ENCODE measurements at regions not wholly inside any gene's neighbourhood (a gene's known extent, or its start where the extent isn't known, plus 50 kb on each side); places are given as distances from the start of the nearest gene placed in this dataset.
A peak's percentile ranks its signal among the peaks of the same experiment; 100 is the strongest.

DNA sequence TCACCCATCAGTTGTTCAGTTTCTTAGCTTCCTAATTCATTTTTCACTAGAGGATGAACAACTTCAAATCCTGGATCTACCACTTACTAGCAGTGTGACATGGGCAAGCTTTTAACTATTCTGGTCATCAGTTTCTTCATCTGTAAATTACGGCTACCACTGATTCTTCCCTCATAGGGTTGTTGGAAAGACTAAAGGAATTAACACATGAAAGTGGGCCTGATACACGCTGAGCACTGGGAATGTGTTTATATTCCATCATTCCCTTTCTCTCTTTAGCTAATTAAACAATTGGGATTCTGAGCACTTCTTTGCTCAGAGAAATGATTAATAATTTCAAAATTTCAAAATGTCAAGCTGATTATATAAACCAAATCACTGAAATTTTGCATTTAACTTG, 862.3 kb upstream of the GCFC2 start:
- DNase-seq: no peak

DNA sequence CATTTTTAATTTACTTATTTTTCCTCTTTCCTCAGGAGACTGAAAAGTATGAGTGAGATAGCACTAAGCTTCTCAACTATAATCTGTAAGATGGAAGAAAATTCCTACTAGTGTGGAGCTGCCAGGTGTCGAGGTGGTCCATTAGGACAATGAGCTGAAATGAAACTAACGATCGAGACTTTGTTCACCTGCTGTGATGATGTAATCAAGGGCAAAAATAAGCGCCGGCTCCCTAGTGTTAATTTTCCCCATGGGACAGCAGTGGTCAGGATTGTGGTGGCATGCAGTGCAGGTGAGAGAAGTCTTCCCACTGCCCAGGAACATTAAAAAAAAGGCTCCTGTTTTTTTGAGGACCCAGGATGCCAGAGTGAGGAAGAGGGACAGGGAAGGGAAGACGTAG, 859.1 kb upstream of the GCFC2 start:
- no peak for DNase-seq

- DNase-seq: no peak
Measured at GRCh38 chr2:76567478-76567877, 856.8 kb upstream of the GCFC2 start.

DNA sequence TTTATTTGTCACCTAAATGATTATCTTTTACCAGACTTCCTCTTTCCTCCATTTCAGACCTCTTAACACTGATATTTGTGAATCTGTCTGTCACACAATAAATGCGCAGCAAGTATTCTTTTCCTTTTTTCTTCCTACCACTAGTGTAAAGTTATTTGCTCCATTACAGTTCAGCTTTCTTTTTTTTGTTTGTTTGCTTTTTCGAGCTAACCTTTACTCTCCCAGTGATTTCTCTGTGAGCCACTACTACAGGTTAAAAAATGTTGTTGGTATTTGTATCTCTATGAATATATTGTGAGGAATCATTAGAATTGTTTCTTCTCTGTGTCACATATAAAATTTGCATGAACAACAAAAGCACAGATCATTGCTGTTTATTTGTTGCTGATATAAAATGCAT, 854.0 kb upstream of the GCFC2 start:
- no peak for DNase-seq

GRCh38 chr2:76563730-76564129, 853.0 kb upstream of the GCFC2 start:
- no peak for DNase-seq

DNA sequence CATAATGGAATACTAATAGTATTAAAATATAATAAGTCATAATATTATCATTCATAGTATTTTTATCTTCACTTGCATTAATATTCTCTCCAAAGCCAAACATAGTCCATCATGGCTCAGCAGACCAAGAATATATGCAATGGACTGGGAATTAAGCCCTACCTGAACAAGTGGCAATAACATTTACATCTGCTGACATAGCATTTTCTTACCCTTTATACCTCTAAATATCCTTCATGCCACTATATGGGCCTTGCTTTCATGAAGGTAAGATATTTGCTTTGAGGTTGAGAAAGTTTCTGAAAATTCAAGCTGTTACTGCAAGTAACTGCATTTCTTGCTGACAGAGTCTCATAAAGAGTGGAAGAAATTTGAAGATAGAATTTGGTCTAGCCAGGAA, 847.4 kb upstream of the GCFC2 start:
- DNase-seq: no peak

DNA sequence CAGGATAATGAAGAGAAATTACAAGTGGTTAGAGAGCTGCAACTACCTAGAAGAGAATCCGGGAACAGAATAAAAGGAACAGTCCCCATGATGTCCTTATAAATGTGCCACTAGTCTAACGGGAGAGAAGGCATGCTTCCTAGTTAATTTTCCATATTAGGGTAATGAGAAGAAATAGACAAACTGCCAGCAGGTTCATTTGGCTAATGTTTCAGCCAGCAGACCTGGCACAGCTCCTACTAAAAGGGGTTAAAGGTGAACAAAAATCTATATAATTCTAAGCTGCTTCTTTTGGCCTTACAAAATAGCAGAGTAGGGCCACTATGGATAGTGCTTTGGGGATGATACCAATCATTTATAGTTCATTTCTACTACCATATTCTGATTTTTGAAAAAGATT, 845.3 kb upstream of the GCFC2 start:
- no peak for DNase-seq

DNA sequence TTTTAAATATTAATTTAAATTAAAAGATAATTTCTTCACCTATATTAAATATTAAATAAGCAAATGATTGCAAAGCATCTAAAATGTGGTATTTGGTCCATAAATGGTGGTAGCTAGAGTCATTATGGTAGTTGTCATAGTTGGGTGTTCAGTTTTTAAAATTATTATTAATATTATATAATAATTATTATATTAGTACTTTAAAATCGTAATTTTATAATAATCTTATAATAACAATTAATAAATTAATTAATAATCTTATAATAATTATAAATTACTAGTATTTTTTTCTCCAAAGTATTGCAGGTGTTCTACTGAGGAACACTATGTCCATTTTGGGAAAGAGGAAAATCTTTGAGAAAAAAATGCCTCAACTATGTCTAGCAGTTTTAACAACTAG, 835.5 kb upstream of the GCFC2 start:
- DNase-seq: no peak

DNA sequence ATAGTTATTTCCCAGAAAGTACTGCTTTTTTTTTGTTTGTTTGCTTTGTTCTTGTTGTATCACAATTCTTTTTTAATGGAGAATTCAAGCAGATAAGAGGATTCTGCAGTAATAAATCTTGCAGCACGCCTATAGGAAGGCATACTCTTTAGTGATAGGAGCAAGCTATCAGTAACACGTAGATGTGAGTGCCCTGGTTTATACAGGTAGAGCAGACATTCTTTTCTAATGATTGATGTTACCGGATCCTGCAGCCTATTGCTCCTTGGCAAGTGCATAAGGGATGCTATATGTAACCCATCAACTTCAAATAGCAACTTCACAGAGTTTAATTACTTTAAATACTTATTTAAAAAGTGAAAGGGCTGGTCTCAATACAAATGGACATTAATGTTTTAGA, 834.2 kb upstream of the GCFC2 start:
- no peak for DNase-seq

- DNase-seq: no peak
Measured at GRCh38 chr2:76517574-76517909, 806.8 kb upstream of the GCFC2 start.

DNA sequence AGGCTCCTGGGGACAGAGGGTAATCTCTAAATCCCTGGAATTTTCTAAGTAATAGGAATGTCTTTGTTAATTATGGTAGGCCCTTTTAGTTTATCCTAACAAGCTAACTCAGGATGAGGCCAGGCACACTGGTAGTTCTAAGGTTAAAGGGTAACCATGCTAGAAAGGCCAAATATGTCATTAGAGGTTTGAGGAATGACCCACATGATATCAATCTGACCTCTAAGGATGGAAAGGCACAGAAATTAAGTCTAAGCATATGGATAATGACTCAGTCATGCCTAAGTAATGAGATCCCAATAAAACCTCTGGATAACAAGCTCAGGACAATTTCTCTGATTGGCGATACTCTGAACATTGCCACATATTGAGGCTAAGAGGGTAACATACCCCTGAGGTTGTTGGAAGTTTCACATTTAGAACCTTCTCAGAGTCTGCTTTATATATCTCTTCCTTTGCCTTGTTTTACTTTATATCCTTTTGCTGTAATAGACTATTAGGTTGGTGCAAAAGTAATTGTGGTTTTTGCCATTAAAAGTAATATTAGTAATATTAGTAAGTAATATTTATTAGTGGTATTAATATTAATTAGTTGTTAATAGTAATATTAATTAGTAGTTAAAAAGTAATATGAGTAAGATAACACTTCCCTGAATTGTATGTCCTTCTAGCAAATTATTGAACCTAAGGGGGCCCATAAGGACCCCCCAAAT, 806.3 kb upstream of the GCFC2 start:
- no peak for DNase-seq

DNA sequence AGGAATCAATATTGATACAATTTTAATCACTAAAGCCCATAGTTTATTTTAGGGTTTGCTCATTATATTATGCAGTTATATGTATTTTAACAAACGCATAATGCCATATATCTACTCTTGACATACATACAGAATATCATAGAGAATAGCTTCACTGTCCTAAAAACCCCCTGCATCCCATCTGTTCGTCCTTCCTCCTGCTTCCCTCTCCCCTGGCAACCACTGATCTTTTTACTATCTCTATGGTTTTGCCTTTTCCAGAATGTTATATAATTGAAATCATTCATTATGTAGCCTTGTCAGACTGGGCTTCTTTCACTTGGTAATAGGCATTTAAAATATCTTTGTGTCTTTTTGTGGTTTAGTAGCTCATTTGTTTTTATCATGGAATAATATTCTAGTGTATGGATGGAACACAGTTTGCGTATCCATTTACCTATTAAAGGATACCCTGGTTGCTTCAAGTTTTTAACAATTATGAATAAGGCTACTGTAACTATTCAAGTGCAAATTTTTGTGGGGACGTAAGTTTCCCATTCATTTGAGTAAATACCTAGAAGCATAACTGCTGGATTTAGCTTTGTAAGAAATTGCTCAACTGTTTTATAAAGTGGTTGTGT, 801.6 kb upstream of the GCFC2 start:
- DNase-seq: no peak

- DNase-seq: no peak
Measured at GRCh38 chr2:76506538-76506937, 795.8 kb upstream of the GCFC2 start.

DNA sequence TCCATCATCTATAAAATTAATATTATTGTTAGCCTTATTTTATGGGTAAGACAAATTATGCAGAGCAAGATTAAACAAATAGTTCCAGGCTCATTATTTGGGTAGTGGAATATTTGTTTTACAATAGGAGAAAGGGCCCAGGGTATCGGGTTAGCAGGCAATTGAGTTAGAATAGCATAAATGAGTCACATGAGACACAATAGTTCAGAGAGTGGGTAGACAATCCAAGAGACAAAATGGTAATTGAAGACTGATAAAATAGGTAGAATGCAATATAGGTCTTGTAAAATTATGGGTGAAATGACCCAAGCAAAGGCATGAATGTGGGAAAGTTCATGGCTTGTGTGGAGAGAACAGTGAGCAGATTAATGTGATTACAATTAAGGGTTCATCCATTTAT, 790.9 kb upstream of the GCFC2 start:
- no peak for DNase-seq

- no peak for DNase-seq
Measured at GRCh38 chr2:76498360-76498759, 787.6 kb upstream of the GCFC2 start.

DNA sequence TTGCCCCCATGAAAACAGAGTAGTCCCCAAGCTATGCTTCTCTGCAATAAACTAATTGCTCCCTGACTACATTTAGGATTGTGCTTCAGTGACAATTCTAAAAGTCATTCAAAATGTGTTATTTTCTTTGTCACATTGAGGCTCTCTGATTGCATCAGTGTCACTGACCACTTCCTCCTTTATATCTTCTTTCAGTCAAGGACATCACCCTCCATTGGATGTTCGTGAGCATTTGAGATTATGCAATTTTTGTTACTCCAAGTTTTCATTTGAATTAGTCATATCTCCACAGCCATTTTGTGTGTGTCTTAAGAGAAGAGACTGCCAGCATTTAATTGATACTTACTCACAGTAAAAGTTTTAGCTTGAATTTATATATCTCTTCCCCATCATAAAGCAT, 780.8 kb upstream of the GCFC2 start:
- DNase-seq: peak; percentile 27

DNA sequence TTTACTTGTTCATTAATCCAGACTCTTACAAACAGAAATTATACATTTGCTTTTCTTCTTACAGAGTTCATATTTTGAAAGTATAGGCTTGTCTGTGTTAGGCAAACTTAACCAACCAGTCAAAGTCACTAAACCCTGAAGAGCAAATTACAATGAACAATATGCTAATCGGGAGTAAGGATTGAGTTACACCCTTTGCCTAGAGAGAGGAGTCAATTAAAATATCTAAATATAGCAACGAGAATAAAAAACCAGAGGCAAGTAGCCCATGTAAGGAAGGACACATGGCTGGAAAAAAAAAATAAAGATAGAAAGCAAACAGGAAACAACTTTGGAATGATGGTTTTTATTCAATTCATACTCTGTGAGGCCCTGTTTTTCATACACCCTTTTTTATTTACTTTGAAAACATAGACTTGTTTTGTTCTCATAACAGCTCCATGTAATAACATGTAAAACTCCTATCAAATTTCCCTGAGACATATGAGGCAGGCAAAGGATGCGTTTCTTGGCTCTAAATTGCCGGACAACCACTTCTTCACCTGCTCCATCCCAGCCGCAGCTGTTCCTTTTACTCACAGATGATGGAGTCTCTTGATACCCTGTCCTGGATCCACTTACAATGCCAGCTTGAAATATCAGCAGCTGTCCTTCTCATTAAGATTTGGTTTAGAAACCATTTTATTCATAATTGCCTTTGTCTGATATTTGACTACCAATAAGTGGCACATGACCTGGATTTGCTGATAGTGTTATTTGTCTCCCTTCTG, 767.7 kb upstream of the GCFC2 start:
- DNase-seq: no peak

DNA sequence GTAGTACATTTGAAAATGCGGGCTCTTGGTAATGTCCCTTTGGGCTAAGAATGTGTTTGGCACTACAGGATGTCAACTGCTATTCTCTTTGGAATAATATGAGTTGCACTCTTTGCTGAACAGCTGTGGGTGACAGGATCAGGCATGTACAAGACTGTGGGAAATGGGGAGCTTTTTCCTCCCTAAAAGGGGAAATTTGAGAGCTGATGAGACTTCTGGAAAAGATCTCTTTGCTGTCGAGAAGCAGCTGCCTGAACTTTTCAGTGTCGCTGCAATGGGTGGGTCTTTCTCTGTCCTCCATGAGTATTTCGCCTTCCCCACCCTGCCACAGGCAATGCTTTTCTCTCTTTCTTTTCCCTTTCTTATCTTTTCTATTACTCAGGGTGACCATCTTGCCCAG, 762.2 kb upstream of the GCFC2 start:
- DNase-seq: no peak

DNA sequence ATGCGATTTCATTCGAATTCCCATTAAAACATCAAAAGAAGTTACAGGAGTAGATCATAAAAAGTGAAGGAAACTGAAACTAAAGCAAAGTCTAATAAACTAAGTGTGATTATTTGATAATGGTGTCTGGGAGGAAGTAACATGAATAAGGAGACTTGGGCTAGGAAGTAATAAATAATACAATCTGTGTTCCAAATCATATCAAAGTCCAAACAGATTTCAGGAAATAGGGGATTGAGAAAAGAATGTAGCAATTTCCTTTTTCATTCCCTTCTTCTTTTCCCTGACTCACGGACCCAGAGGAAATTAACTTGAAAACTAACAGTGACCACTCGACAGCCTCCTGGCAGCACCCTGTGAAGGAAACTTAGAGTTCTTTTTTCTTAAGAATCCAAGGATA, 758.4 kb upstream of the GCFC2 start:
- no peak for DNase-seq

DNA sequence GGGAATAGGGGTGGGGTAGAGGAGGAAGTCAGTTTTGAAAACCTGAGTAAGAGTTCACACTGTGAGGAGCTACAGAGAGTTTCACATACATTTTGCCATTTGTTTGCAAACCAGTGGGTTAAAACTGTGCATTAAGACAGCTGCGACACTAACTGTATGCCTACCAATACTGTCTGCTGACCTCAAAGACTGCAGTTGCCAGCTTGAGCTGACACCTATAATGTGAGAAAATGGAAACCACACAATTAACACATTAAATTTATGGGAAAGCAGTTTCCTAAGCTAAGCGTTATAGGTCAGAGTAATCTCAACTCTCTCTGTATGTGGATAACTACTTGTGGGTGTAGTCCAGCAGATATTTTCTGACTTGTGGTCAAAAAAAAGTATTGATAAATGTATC, 756.6 kb upstream of the GCFC2 start:
- no peak for DNase-seq

DNA sequence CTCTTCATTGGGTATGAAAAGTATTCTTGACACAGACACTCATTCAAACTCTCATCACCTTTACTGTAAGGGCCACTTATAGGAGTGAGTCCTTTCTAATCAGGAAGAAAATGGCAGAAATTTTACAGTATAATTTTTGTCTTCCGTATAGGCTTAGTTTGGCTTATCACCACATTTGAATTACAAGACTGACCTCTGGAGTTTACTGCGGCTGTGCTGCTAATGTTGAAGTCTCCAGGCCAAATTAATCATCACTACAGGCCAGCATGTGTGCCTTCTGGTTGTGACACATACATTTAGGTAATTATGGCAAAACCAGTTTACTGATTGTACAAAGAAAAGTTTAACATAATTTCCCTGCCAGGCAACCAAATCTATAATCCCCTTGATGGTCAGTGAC, 753.6 kb upstream of the GCFC2 start:
- no peak for DNase-seq

GRCh38 chr2:76461431-76461830, 750.7 kb upstream of the GCFC2 start:
- DNase-seq: no peak

- no peak for DNase-seq
Measured at GRCh38 chr2:76455910-76456309, 745.2 kb upstream of the GCFC2 start.

- no peak for DNase-seq
Measured at GRCh38 chr2:76450024-76450475, 739.3 kb upstream of the GCFC2 start.
